ENCODE measurements at regions not wholly inside any gene's neighbourhood (a gene's known extent, or its start where the extent isn't known, plus 50 kb on each side); places are given as distances from the start of the nearest gene placed in this dataset.

- Histone ChIP-seq H3K4me1 (no peaks in the 10 kb centered on the region), H3K4me3 (no peak overlapping the region), H3K27me3 (peaks cover 0 to 13% (median under 1%) of the 10 kb centered on the region in 7 donors), H3K27ac (no peak overlapping the region), H3K9me3 (no peaks in the 10 kb centered on the region), H3K36me3 (no peaks in the 10 kb centered on the region)
- no peak for TF ChIP-seq CTCF (IDR thresholded peaks at IDR 0.05)
- ATAC-seq: no peak
- intact Hi-C loops (cut with DNase I): loop anchor here in 1 of 10 donors (10.0 kb wide), 1 partner anchor 142 kb away; no protein-coding TSS in a partner anchor
- no peak for DNase-seq
- WGBS, 2 donors: 88 to 91% methylated on average over 2 of the region's 2 CpGs
These were observed 275.7 kb downstream of the C1orf94 start for GRCh38 chr1:34452451-34452850.

DNA sequence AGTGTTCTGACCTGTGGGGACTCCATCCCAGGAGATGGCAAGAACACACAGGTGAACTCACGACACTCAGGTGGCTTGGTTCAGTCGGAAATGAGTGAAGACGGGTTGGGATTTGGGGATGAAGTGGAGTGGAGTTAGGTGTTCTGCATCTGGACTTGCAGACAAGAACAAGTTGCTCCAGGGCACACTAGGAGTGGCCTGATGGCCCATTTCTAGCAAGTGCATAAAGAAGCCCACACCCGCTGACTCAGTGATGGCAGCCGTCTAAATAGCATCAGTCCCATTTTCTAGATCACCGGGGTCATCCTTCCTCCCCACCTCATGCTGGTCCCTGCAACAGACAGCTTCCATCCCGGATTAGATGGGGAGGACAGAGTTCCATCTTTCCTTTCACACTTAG is 278.4 kb downstream of the C1orf94 start:
- H3K4me1 ChIP-seq: no peaks in the 10 kb centered on the region
- intact Hi-C loops (cut with DNase I): loop anchor here in 3 of 10 donors (5.0 to 10.0 kb wide), 3 partner anchors 140 to 668 kb away; no protein-coding TSS in a partner anchor
- 81 to 85% methylated on average over 7 of the region's 7 CpGs for WGBS, 2 donors
- no peaks in the 10 kb centered on the region for H3K9me3 ChIP-seq
- peaks cover 0 to 11% (median 0%) of the 10 kb centered on the region in 7 donors for H3K27me3 ChIP-seq
- H3K4me3 ChIP-seq: no peak overlapping the region
- no peak for DNase-seq
- no peak for TF ChIP-seq CTCF (IDR thresholded peaks at IDR 0.05)
- no peak overlapping the region for H3K27ac ChIP-seq
- no peak for ATAC-seq
- no peaks in the 10 kb centered on the region for H3K36me3 ChIP-seq

- H3K27me3 ChIP-seq: peaks cover 0 to 31% (median 5%) of the 10 kb centered on the region in 7 donors
- WGBS, 2 donors: 49 to 65% methylated on average over 6 of the region's 6 CpGs
- intact Hi-C loops (cut with DNase I): loop anchor here in 3 of 10 donors (5.0 to 10.0 kb wide), 2 partner anchors 282 to 285 kb away; no protein-coding TSS in a partner anchor
- H3K36me3 ChIP-seq: no peaks in the 10 kb centered on the region
- no peaks in the 10 kb centered on the region for H3K4me1 ChIP-seq
- peak in 7 of 9 donors; percentile 33 to 64 (median 44) for TF ChIP-seq CTCF (IDR thresholded peaks at IDR 0.05)
- no peak overlapping the region for H3K27ac ChIP-seq
- ATAC-seq (peak in 1 of 8 donors; percentile 42), DNase-seq (no peak)
- H3K9me3 ChIP-seq: no peaks in the 10 kb centered on the region
- H3K4me3 ChIP-seq: no peak overlapping the region
These were observed 283.5 kb downstream of the C1orf94 start for GRCh38 chr1:34460193-34460592.

GRCh38 chr1:34470401-34470800 is 284.4 kb upstream of the GJB5 start:
- no peak for TF ChIP-seq CTCF (IDR thresholded peaks at IDR 0.05)
- Histone ChIP-seq H3K27me3 (peaks cover 0 to 46% (median 19%) of the 10 kb centered on the region in 7 donors), H3K36me3 (no peaks in the 10 kb centered on the region), H3K9me3 (peaks cover 0 to 5% (median 0%) of the 10 kb centered on the region in 11 donors), H3K4me1 (no peaks in the 10 kb centered on the region), H3K27ac (no peak overlapping the region), H3K4me3 (no peak overlapping the region)
- WGBS, 2 donors: 62 to 71% methylated on average over 6 of the region's 6 CpGs
- intact Hi-C loops (cut with DNase I): no loop called here
- ATAC-seq: no peak
- DNase-seq: no peak
